Lung (tissue), 11 donors: ENCODE measurements at regions not wholly inside any gene's neighbourhood (a gene's known extent, or its start where the extent isn't known, plus 50 kb on each side); places are given as distances from the start of the nearest gene placed in this dataset.
A peak's percentile ranks its signal among the peaks of the same experiment; 100 is the strongest.

Experiments
- ATAC-seq: fragments of 200-7000 bp; cut with Tn5 transposase; one replicate; pipeline ENCODE4 v1.9.1; 2020; ENCODE audit warnings: moderate number of reproducible peaks; ENCODE audit not compliant: insufficient read depth, low FRiP score
- DNase-seq, 3 donors: peaks; one replicate each; pipeline ENCODE4 v3.0.0-alpha.2; 2013 to 2017
- H3K27ac ChIP-seq, 2 donors: one replicate each; pipeline ENCODE4 v1.5.1; 2013; ENCODE audit warnings: mild to moderate bottlenecking in 2 of 2, moderate library complexity in 2 of 2, control low read depth in 1 of 2, inconsistent platforms in 1 of 2, low read depth in 1 of 2, low read length in 1 of 2
- H3K27me3 ChIP-seq, 3 donors: one replicate each; pipeline ENCODE4 v1.5.1; 2013; ENCODE audit warnings: low read length in 2 of 3; ENCODE audit not compliant: control insufficient read depth in 3 of 3, insufficient read depth in 3 of 3
- H3K36me3 ChIP-seq, 4 donors: one replicate each; pipeline ENCODE4 v1.5.1; 2013; ENCODE audit warnings: low read length in 4 of 4, mild to moderate bottlenecking in 1 of 4, moderate library complexity in 1 of 4; ENCODE audit not compliant: control insufficient read depth in 4 of 4, insufficient read depth in 4 of 4
- H3K4me1 ChIP-seq, 5 donors: one replicate each; pipeline ENCODE4 v1.5.1; 2013; ENCODE audit warnings: low read length in 5 of 5, mild to moderate bottlenecking in 2 of 5, moderate library complexity in 1 of 5; ENCODE audit not compliant: control insufficient read depth in 5 of 5, insufficient read depth in 5 of 5
- H3K4me3 ChIP-seq: one replicate; pipeline ENCODE4 v1.5.1; 2013; ENCODE audit warnings: mild to moderate bottlenecking, control low read depth, moderate library complexity
- H3K9ac ChIP-seq, 2 donors: one replicate each; pipeline ENCODE4 v1.5.1; 2013; ENCODE audit warnings: low read length in 2 of 2, control low read depth in 1 of 2; ENCODE audit not compliant: insufficient read depth in 1 of 2
- H3K9me3 ChIP-seq, 4 donors: one replicate each; pipeline ENCODE4 v1.5.1; 2013; ENCODE audit warnings: low read length in 3 of 4, mild to moderate bottlenecking in 1 of 4, moderate library complexity in 1 of 4; ENCODE audit not compliant: control insufficient read depth in 4 of 4, insufficient read depth in 3 of 4
- CTCF ChIP-seq: IDR thresholded peaks from 2 replicates; pipeline ENCODE4 v1.5.1; 2012; ENCODE audit warnings: mild to moderate bottlenecking; ENCODE audit errors: control extremely low read depth, extremely low read depth
- WGBS, 2 donors: extraction: QIAGEN DNeasy Blood & Tissue Kit; methylation state at CpG; one replicate each; pipeline ENCODE4 v1.1.7; 2013; 5-methylcytosine and 5-hydroxymethylcytosine counted together
- donor health status: control.
- donor health status: control.
- donor health status: Bipolar disorder and iron deficiency.
- donor health status: healthy.
- donor health status: DM: yes; HTN: yes; CAD: no.

GRCh38 chr4:123455360-123455759 lies 58.8 kb downstream of the SPRY1 start:
- Histone ChIP-seq H3K36me3 (no peaks in the 10 kb centered on the region), H3K4me1 (peaks cover 0 to 8% (median 2%) of the 10 kb centered on the region in 5 donors), H3K27me3 (no peaks in the 10 kb centered on the region), H3K4me3 (no peak overlapping the region), H3K9ac (no peak overlapping the region), H3K9me3 (no peaks in the 10 kb centered on the region), H3K27ac (no peak overlapping the region)
- TF ChIP-seq CTCF: no peak
- no peak for ATAC-seq
- DNase-seq: no peak
- 31 to 58% methylated on average over 2 of the region's 2 CpGs for WGBS, 2 donors

- no peaks in the 10 kb centered on the region for H3K9me3 ChIP-seq
- H3K27me3 ChIP-seq: no peaks in the 10 kb centered on the region
- WGBS, 2 donors: 73 to 78% methylated on average over 3 of the region's 3 CpGs
- no peak overlapping the region for H3K4me3 ChIP-seq
- TF ChIP-seq CTCF: no peak
- no peaks in the 10 kb centered on the region for H3K4me1 ChIP-seq
- no peak overlapping the region for H3K27ac ChIP-seq
- DNase-seq: no peak
- ATAC-seq: peak; percentile 11
- H3K9ac ChIP-seq: no peak overlapping the region
- no peaks in the 10 kb centered on the region for H3K36me3 ChIP-seq
Measured at GRCh38 chr4:123462007-123462406, 65.4 kb downstream of the SPRY1 start.

GRCh38 chr4:123463869-123464268 lies 67.3 kb downstream of the SPRY1 start:
- H3K9me3 ChIP-seq: no peaks in the 10 kb centered on the region
- TF ChIP-seq CTCF: no peak
- no peak overlapping the region for H3K9ac ChIP-seq
- no peaks in the 10 kb centered on the region for H3K4me1 ChIP-seq
- WGBS, 2 donors: 80 to 82% methylated on average over 3 of the region's 3 CpGs
- ATAC-seq (no peak), DNase-seq (no peak)
- no peaks in the 10 kb centered on the region for H3K27me3 ChIP-seq
- no peaks in the 10 kb centered on the region for H3K36me3 ChIP-seq
- H3K27ac ChIP-seq: no peak overlapping the region
- H3K4me3 ChIP-seq: no peak overlapping the region

GRCh38 chr4:123465416-123465815 lies 68.8 kb downstream of the SPRY1 start:
- no peak for TF ChIP-seq CTCF
- ATAC-seq (no peak), DNase-seq (no peak)
- H3K4me1 ChIP-seq: no peaks in the 10 kb centered on the region
- H3K4me3 ChIP-seq: no peak overlapping the region
- no peaks in the 10 kb centered on the region for H3K36me3 ChIP-seq
- H3K9ac ChIP-seq: no peak overlapping the region
- H3K9me3 ChIP-seq: no peaks in the 10 kb centered on the region
- WGBS, 2 donors: 73 to 96% methylated on average over 6 of the region's 6 CpGs
- no peaks in the 10 kb centered on the region for H3K27me3 ChIP-seq
- no peak overlapping the region for H3K27ac ChIP-seq
